Muscle layer of colon (tissue), 2 donors: ENCODE measurements at regions not wholly inside any gene's neighbourhood (a gene's known extent, or its start where the extent isn't known, plus 50 kb on each side); places are given as distances from the start of the nearest gene placed in this dataset.
"Not testable (repeated sequence)": the region's sequence is repeated elsewhere in the genome, so short reads cannot be mapped to it uniquely, and the experiment has no call there.

Source experiments
- H3K27ac ChIP-seq: one replicate; pipeline ENCODE4 v1.7.0; 2013; ENCODE audit warnings: low read depth, mild to moderate bottlenecking, low read length, moderate library complexity
- H3K27me3 ChIP-seq, 2 donors: one replicate each; pipeline ENCODE4 v1.7.0; 2013; ENCODE audit warnings: low read length in 2 of 2, mild to moderate bottlenecking in 2 of 2; ENCODE audit not compliant: insufficient read depth in 2 of 2, control insufficient read depth in 1 of 2
- H3K36me3 ChIP-seq: one replicate; pipeline ENCODE4 v1.7.0; 2013; ENCODE audit warnings: mild to moderate bottlenecking, low read length; ENCODE audit not compliant: insufficient read depth
- H3K4me1 ChIP-seq: one replicate; pipeline ENCODE4 v1.7.0; 2013; ENCODE audit warnings: mild to moderate bottlenecking, low read length; ENCODE audit not compliant: insufficient read depth
- H3K4me3 ChIP-seq, 2 donors: one replicate each; pipeline ENCODE4 v1.7.0; 2013; ENCODE audit warnings: low read length in 2 of 2, low read depth in 1 of 2, mild to moderate bottlenecking in 1 of 2, moderate library complexity in 1 of 2
- H3K9ac ChIP-seq: one replicate; pipeline ENCODE4 v1.7.0; 2013; ENCODE audit warnings: low read length
- H3K9me3 ChIP-seq: one replicate; pipeline ENCODE4 v1.7.0; 2013; ENCODE audit warnings: mild to moderate bottlenecking, low read length
- donor health status: abdominal sarcoma.
- donor health status: Adenocarcinoma of cecum.

DNA sequence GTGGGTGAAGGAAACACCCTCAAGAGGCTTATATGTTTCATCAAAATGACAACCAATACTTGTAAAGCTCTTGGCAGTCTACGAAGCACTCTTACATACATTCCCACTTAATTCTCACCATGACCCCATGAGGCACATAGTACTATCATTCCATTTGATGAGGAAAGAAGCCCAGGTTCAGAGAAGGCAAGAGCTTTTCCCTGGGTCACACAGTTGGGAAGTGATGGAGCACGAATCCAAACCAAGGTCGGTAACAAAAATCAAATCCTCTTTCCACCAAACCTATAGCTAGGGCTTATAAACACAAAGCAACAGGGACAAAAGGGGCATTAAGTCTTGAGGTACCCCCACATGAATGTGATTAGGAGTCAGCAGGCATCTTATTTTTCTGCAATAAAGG is 187.1 kb downstream of the UACA start:
- Histone ChIP-seq H3K27ac (no peak overlapping the region), H3K4me1 (no peaks in the 10 kb centered on the region), H3K9me3 (no peaks in the 10 kb centered on the region), H3K36me3 (no peaks in the 10 kb centered on the region), H3K9ac (no peak overlapping the region), H3K27me3 (no peaks in the 10 kb centered on the region), H3K4me3 (no peak overlapping the region)

DNA sequence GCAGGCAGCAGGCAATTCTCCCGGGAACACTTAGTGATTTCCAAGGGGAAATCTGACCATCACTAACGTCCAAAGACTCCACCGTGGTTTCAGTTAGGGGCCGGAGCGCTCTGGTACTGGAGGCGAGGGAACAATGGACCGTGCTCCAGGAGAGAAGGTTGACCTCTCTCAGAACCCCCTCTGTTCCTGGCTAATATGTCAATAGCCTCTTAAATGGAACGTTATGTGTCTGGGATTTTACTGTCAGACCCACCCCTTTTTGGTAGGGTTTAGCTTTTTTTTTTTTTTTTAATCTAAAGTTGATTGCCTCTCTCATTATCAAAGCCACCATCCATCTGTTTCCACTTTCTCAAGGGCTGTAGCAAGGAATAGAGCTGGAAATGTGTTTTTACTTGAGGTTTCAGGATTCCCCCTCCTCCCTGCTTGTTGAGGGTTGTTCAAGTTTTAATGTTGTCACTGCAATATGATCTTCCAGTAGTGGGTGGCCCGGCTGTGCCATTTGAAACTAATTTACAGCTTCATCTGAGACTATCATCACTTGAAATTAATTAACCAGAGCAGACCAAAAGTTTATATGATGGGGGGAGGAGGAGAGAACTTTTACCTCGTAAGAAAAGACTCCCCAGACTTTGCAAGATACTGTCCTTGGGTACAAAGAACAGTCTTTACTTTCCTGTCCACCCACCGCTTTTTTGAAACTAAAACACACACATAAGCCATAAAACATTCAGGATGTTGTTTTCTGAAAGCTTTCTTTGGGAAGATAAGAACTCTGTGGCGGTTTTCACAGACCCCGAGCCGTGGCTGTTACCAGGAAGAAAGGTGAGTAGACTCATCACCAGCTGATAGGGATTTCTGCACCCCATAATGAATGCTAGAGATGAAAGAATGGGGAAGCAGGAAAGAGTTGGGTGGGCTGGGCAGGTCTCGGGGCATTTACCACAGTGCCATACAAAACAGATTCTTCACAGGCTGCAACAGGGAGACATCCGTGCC is 187.8 kb downstream of the UACA start:
- Histone ChIP-seq H3K36me3 (no peaks in the 10 kb centered on the region), H3K27ac (no peak overlapping the region)

DNA sequence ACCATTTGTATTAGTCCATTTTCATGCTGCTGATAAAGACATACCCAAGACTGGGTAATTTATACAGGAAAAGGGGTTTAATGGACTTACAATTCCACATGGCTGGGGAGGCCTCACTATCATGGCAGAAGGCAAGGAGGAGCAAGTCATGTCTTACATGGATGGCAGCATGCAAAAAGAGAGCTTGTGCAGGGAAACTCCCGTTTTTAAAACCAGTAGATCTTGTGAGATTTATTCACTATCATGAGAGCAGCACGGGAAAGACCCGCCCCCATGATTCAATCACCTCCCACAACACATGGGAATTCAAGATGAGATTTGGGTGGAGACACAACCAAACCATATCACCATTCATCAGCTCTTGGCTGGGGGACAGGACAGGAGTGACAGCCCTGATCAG is 189.0 kb downstream of the UACA start:
- not testable (repeated sequence) for H3K27ac ChIP-seq, H3K4me3 ChIP-seq, H3K9ac ChIP-seq, H3K9me3 ChIP-seq, H3K4me1 ChIP-seq, H3K36me3 ChIP-seq, H3K27me3 ChIP-seq

More for the DNA sequence above, 187.8 kb downstream of the UACA start:
- Histone ChIP-seq H3K9ac (no peak overlapping the region), H3K4me1 (no peaks in the 10 kb centered on the region), H3K4me3 (no peak overlapping the region), H3K9me3 (no peaks in the 10 kb centered on the region), H3K27me3 (no peaks in the 10 kb centered on the region)

- Histone ChIP-seq H3K36me3 (no peaks in the 10 kb centered on the region), H3K9me3 (no peaks in the 10 kb centered on the region), H3K27me3 (no peaks in the 10 kb centered on the region), H3K9ac (no peak overlapping the region), H3K27ac (no peak overlapping the region), H3K4me3 (no peak overlapping the region), H3K4me1 (no peaks in the 10 kb centered on the region)
These were observed 190.1 kb downstream of the UACA start for GRCh38 chr15:70573121-70573850.

DNA sequence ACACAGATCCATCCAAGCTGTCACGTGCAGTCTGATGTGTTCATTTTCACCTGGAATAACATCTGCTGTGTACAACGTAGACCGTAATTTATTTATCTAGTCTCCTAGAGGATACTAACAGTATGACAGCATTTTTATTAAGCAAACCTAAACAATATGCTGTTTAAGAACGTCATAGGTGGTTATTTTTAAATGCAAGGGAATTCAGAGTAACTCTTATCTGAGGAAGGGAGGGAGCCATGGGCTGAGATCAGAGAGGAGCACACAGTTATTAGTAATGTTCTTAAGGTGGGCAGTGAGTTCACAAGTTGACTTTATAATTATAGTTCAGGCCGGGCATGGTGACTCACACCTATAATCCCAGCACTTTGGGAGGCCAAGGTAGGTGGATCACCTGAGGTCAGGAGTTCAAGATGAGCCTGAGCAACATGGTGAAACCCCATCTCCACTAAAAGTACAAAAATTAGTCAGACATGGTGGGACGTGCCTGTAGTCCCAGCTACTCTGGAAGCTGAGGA is 193.6 kb downstream of the UACA start:
- H3K27ac ChIP-seq: no peak overlapping the region
- H3K4me1 ChIP-seq: no peaks in the 10 kb centered on the region
- no peaks in the 10 kb centered on the region for H3K9me3 ChIP-seq
- H3K27me3 ChIP-seq: peaks cover 0 to 6% of the 10 kb centered on the region in 2 donors
- H3K36me3 ChIP-seq: no peaks in the 10 kb centered on the region
- no peak overlapping the region for H3K4me3 ChIP-seq
- no peak overlapping the region for H3K9ac ChIP-seq

DNA sequence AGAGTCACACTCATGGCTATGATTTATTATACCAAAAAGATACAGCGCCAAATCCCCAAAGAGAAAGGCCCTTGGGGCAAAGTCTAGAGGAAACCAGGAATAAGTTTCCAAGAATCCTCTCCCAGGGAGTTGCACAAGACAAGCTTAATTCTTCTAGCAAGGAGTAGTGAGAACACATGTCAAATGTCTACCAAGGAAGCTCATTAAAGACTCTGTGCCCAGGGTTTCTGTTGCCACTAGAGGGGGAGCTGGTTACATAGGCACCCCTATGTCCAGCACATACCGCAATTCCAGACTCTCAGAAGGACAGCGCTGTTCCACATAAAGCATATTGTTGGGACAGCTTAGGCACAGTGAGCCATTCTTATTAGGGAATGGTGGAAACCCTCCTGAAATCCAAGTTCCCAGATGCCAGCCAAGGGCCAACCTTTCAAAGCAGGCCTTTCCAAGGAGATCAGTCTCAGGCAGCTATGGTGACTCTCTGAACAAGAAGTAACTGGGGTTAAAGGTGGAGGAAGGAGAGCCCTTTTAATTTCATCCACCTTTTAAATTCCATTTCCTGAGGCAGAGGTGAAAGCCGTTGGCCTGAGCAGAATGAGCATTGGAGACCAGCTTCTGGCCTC is 194.2 kb downstream of the UACA start:
- Histone ChIP-seq H3K27ac (no peak overlapping the region), H3K27me3 (peaks cover 0 to 6% of the 10 kb centered on the region in 2 donors), H3K9ac (no peak overlapping the region), H3K4me3 (no peak overlapping the region), H3K4me1 (no peaks in the 10 kb centered on the region), H3K9me3 (no peaks in the 10 kb centered on the region), H3K36me3 (no peaks in the 10 kb centered on the region)

GRCh38 chr15:70566989-70567388 is 196.4 kb downstream of the UACA start:
- Histone ChIP-seq H3K4me3 (no peak overlapping the region), H3K4me1 (no peaks in the 10 kb centered on the region), H3K27me3 (peaks cover 0 to 6% of the 10 kb centered on the region in 2 donors), H3K9ac (no peak overlapping the region), H3K27ac (no peak overlapping the region), H3K36me3 (no peaks in the 10 kb centered on the region), H3K9me3 (no peaks in the 10 kb centered on the region)

GRCh38 chr15:70566047-70566835 is 197.1 kb downstream of the UACA start:
- H3K4me1 ChIP-seq: no peaks in the 10 kb centered on the region
- no peak overlapping the region for H3K27ac ChIP-seq
- H3K9ac ChIP-seq: no peak overlapping the region
- H3K27me3 ChIP-seq: peaks cover 0 to 6% of the 10 kb centered on the region in 2 donors
- no peaks in the 10 kb centered on the region for H3K36me3 ChIP-seq
- no peaks in the 10 kb centered on the region for H3K9me3 ChIP-seq
- no peak overlapping the region for H3K4me3 ChIP-seq

GRCh38 chr15:70563561-70564095 is 199.7 kb downstream of the UACA start:
- H3K9ac ChIP-seq: no peak overlapping the region
- H3K9me3 ChIP-seq: no peaks in the 10 kb centered on the region
- no peaks in the 10 kb centered on the region for H3K36me3 ChIP-seq
- no peak overlapping the region for H3K27ac ChIP-seq
- no peak overlapping the region for H3K4me3 ChIP-seq
- peaks cover 4% of the 10 kb centered on the region for H3K4me1 ChIP-seq
- peaks cover 0 to 6% of the 10 kb centered on the region in 2 donors for H3K27me3 ChIP-seq

DNA sequence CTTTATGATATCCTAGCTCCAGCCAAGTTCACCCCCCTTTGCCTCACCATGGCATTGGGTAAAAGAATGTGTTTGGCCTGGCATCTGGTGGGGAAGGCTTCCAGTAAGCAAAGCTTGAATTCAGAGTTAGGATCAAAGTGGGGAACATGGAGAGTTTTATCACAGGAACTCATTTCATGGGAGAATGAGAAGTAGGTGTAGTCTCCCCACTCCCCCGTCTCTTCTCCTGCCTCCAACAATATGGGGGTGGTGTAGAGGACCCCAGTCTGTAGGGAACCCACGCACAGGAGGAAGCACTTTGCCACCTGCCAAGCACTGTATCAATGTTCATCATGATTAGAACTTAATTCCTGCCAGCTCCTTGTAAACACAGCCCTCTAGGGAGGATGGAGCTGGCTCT is 200.5 kb downstream of the UACA start:
- no peaks in the 10 kb centered on the region for H3K36me3 ChIP-seq
- H3K9me3 ChIP-seq: no peaks in the 10 kb centered on the region
- H3K4me1 ChIP-seq: peaks cover 4% of the 10 kb centered on the region
- no peak overlapping the region for H3K4me3 ChIP-seq
- no peak overlapping the region for H3K27ac ChIP-seq
- peaks cover 0 to 6% of the 10 kb centered on the region in 2 donors for H3K27me3 ChIP-seq
- no peak overlapping the region for H3K9ac ChIP-seq
